Activated CD4-positive, alpha-beta T cell treated with anti-CD3 and anti-CD28 coated beads, Interleukin-2, amount 10 ng/mL, durations not matched to agents 7 days and 5 days (primary cell): ENCODE measurements at regions not wholly inside any gene's neighbourhood (a gene's known extent, or its start where the extent isn't known, plus 50 kb on each side); places are given as distances from the start of the nearest gene placed in this dataset.
"Not testable (repeated sequence)": the region's sequence is repeated elsewhere in the genome, so short reads cannot be mapped to it uniquely, and the experiment has no call there.

Source experiments
- CTCF ChIA-PET: fragments of 350-600 bp; sonication (Branson Sonifier 250); formaldehyde crosslinking; loops from one replicate; lab custom pipeline; 2021; ENCODE audit warnings: antibody characterized with exemption; lab: Charles Lee
- POLR2A ChIA-PET: fragments of 350-600 bp; sonication (Branson Sonifier 250); formaldehyde crosslinking; loops from one replicate; lab custom pipeline; 2021; ENCODE audit warnings: antibody characterized with exemption; lab: Charles Lee
- DNase-seq: peaks from one replicate; pipeline ENCODE4 v3.0.0-alpha.2; 2020
- H3K27ac Mint-ChIP-seq: one replicate; pipeline ENCODE4 v1.8.0; 2021; ENCODE audit warnings: mild to moderate bottlenecking, moderate library complexity, mixed read lengths
- H3K27me3 Mint-ChIP-seq: one replicate; pipeline ENCODE4 v1.8.0; 2021; ENCODE audit warnings: mixed read lengths
- H3K36me3 Mint-ChIP-seq: one replicate; pipeline ENCODE4 v1.8.0; 2021; ENCODE audit warnings: low read depth, mixed read lengths
- H3K4me1 Mint-ChIP-seq: one replicate; pipeline ENCODE4 v1.8.0; 2021; ENCODE audit warnings: mixed read lengths
- H3K4me3 Mint-ChIP-seq: one replicate; pipeline ENCODE4 v1.8.0; 2021; ENCODE audit warnings: mild to moderate bottlenecking, moderate library complexity, mixed read lengths
- H3K9me3 Mint-ChIP-seq: one replicate; pipeline ENCODE4 v1.8.0; 2021; ENCODE audit warnings: mixed read lengths

DNA sequence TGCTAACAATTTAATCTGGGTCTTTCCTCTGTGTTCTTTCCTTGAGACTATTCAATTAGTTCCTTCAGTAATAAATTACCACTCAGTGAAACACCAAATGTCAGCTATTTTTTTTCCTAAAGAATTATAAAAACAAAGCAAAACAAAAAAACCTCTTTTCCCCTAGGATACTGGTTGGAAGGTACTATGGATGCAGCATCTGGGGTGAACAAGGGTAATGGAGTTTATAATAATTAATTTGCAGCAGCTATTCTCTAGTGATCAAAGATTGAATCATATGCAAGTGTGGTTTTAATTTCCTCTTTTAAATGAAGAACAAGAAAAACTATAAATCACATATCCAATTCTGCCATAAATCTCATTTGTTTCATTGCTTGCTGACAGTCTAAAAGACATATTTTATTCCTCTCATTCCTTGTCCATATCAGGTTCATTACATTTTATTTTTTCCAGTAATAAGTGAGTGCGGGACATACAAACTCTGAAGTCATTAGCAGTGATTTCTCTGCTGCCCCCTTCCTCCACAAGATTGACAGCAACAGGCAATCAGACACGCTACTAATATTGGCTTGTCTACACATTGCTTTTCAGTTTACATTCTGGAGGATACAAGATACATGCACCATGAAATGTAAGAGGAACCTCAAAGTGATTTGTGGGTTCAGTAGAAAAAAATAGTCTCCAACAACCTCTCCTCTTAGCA, 1093.4 kb upstream of the SLIT2 start:
- POLR2A ChIA-PET = no interaction called here
- Mint-ChIP-seq H3K4me1 (no peaks in the 10 kb centered on the region), H3K9me3 (peaks cover 22% of the 10 kb centered on the region), H3K27me3 (no peaks in the 10 kb centered on the region), H3K4me3 (no peak overlapping the region), H3K27ac (no peak overlapping the region), H3K36me3 (no peaks in the 10 kb centered on the region)
- DNase-seq = no peak
- CTCF ChIA-PET = no interaction called here

- Mint-ChIP-seq H3K27ac (no peak overlapping the region), H3K9me3 (peaks cover 31% of the 10 kb centered on the region), H3K36me3 (no peaks in the 10 kb centered on the region), H3K4me3 (no peak overlapping the region), H3K27me3 (no peaks in the 10 kb centered on the region), H3K4me1 (no peaks in the 10 kb centered on the region)
- CTCF ChIA-PET = no interaction called here
- no peak for DNase-seq
- POLR2A ChIA-PET = no interaction called here
These were observed 1094.9 kb upstream of the SLIT2 start for GRCh38 chr4:19156786-19157185.

- Mint-ChIP-seq H3K36me3 (no peaks in the 10 kb centered on the region), H3K4me1 (no peaks in the 10 kb centered on the region), H3K9me3 (peaks cover 29% of the 10 kb centered on the region), H3K27me3 (no peaks in the 10 kb centered on the region), H3K4me3 (no peak overlapping the region), H3K27ac (no peak overlapping the region)
- ChIA-PET POLR2A (no interaction called here), CTCF (interaction anchor here (0.9 kb wide), 1 partner anchor 13 kb away, joined by 3 read pairs; no protein-coding TSS in a partner anchor)
- DNase-seq = no peak
These were observed 1096.1 kb upstream of the SLIT2 start for GRCh38 chr4:19155568-19155967.

DNA sequence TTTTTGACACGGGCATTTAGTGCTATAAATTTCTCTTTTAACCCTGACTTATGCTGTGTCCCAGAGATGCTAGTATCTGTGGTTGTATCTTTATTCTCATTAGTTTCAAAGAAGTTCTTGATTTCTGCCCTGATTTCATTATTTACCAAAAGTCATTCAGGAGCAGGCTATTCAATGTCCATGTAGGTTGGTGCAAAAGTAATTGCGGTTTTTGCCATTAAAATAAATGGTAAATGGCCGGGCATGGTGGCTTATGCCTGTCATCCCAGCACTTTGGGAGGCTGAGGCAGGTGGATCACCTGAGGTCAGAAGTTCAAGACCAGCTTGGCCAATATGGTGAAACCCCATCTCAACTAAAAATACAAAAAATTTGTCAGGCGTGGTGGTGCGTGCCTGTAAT, 1097.4 kb upstream of the SLIT2 start:
- DNase-seq, CTCF ChIA-PET, H3K27ac Mint-ChIP-seq, H3K4me3 Mint-ChIP-seq, H3K36me3 Mint-ChIP-seq, H3K4me1 Mint-ChIP-seq, POLR2A ChIA-PET, H3K27me3 Mint-ChIP-seq: not testable (repeated sequence)
- H3K9me3 Mint-ChIP-seq = peaks cover 26% of the 10 kb centered on the region

DNA sequence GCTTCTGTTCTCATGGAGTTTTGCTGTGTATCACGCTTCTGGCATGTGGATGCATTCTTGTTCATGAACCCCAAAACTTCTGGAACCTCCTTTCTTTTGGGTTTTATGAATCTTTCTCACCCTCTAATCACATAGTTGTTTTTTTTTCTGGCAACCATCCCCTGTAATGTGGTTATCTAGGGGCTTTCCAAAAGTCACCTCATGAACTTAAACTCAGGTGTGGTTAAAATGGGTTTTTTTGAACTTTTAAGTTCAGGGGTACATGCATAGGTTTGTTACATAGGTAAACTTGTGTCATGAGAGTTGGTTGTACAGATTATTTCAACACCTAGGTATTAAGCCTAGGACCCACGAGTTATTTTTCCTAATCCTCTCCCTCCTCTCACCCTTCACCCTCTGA, 1099.4 kb upstream of the SLIT2 start:
- no peak overlapping the region for H3K4me3 Mint-ChIP-seq
- no peaks in the 10 kb centered on the region for H3K27me3 Mint-ChIP-seq
- no peak for DNase-seq
- H3K9me3 Mint-ChIP-seq = peaks cover 24% of the 10 kb centered on the region
- CTCF ChIA-PET = no interaction called here
- H3K36me3 Mint-ChIP-seq = no peaks in the 10 kb centered on the region
- H3K4me1 Mint-ChIP-seq = no peaks in the 10 kb centered on the region
- POLR2A ChIA-PET = no interaction called here
- H3K27ac Mint-ChIP-seq = no peak overlapping the region

GRCh38 chr4:19151684-19152083, 1100.0 kb upstream of the SLIT2 start:
- no peak overlapping the region for H3K27ac Mint-ChIP-seq
- POLR2A ChIA-PET = no interaction called here
- H3K4me1 Mint-ChIP-seq = no peaks in the 10 kb centered on the region
- H3K36me3 Mint-ChIP-seq = no peaks in the 10 kb centered on the region
- no peak overlapping the region for H3K4me3 Mint-ChIP-seq
- H3K9me3 Mint-ChIP-seq = peaks cover 22% of the 10 kb centered on the region
- H3K27me3 Mint-ChIP-seq = no peaks in the 10 kb centered on the region
- DNase-seq = no peak
- CTCF ChIA-PET = no interaction called here

- Mint-ChIP-seq H3K27me3 (no peaks in the 10 kb centered on the region), H3K4me1 (no peaks in the 10 kb centered on the region), H3K9me3 (no peaks in the 10 kb centered on the region), H3K27ac (no peak overlapping the region), H3K4me3 (no peak overlapping the region), H3K36me3 (no peaks in the 10 kb centered on the region)
- no peak for DNase-seq
- ChIA-PET POLR2A (no interaction called here), CTCF (no interaction called here)
These were observed 1105.7 kb upstream of the SLIT2 start for GRCh38 chr4:19146038-19146437.

DNA sequence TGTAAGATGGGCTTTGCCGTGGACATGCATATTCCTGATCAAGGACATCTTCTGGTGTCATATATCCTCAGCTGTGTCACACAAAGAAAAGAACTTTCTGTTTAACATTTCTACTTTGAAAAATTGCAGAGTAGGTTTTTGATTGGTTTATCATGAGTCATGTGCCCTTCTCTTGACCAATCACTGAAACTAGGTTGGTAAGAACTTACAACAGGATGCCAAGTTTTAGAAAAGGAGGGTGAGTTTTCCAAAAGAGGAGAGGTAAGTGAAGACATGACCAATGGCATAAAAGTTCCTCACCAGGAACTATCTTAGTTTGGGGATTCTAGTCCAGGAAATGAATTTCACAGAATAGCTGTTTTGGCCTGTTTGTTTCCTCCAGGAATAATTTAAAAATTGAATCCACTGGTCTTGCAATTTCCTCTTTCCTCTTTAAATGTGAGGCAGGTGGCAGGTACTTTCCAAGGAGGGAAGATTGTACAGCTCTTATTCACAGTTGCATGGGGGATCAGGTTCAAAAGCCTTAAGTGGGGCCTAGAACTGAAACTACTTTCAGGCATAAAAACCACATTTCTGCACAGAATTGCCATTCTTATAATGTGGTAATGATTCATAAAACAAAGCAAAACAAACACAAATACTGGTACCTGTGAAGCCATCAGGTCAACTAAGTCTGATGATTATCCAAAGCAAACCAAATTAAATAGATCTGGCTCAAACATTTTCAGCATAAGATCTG, 1114.5 kb upstream of the LCORL start:
- Mint-ChIP-seq H3K27ac (no peak overlapping the region), H3K9me3 (peaks cover 3% of the 10 kb centered on the region), H3K36me3 (no peaks in the 10 kb centered on the region), H3K4me1 (no peaks in the 10 kb centered on the region), H3K4me3 (no peak overlapping the region), H3K27me3 (no peaks in the 10 kb centered on the region)
- no peak for DNase-seq
- CTCF ChIA-PET = no interaction called here
- POLR2A ChIA-PET = no interaction called here

GRCh38 chr4:19134685-19135084, 1113.1 kb upstream of the LCORL start:
- H3K9me3 Mint-ChIP-seq = peaks cover 3% of the 10 kb centered on the region
- H3K4me1 Mint-ChIP-seq = no peaks in the 10 kb centered on the region
- DNase-seq = no peak
- H3K4me3 Mint-ChIP-seq = no peak overlapping the region
- no peaks in the 10 kb centered on the region for H3K36me3 Mint-ChIP-seq
- POLR2A ChIA-PET = no interaction called here
- H3K27ac Mint-ChIP-seq = no peak overlapping the region
- CTCF ChIA-PET = no interaction called here
- no peaks in the 10 kb centered on the region for H3K27me3 Mint-ChIP-seq

DNA sequence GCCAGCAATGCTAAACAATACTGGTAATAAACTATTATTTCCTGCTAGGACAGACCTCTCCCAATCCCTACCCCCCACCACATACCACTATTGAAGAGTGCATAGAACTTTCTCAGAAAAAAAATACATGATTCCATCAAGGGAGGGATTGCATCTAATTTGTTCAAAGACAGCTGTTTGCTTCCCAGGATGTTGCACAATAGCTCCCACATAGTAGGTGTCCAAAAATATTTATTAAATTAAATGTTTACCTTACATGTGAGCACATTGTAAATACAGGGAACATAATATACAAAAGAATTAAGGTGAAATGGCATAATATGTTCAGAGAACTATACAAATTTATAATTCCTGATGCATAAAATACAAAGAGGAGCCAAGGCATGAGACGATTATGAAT, 1111.8 kb upstream of the LCORL start:
- peaks cover 3% of the 10 kb centered on the region for H3K9me3 Mint-ChIP-seq
- H3K27ac Mint-ChIP-seq = no peak overlapping the region
- H3K4me3 Mint-ChIP-seq = no peak overlapping the region
- ChIA-PET CTCF (no interaction called here), POLR2A (no interaction called here)
- DNase-seq = no peak
- no peaks in the 10 kb centered on the region for H3K27me3 Mint-ChIP-seq
- no peaks in the 10 kb centered on the region for H3K4me1 Mint-ChIP-seq
- no peaks in the 10 kb centered on the region for H3K36me3 Mint-ChIP-seq

DNA sequence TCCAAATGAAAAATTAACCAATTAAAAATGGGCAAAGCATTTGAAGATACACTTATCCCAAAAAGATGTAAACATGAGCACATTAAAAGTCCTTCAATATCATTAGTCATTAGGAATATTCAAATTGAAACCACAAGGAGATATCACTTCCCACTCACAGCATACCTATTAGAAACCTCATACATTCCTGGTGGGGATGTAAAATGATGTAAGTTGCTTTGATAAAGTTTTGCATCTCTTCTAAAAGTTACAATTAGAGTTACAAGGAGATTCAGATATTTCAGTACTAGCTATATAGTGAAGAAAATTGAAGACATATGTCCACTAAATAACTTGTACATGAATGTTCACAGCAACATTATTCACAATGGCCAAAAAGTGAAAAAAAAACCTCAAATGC, 1109.3 kb upstream of the LCORL start:
- Mint-ChIP-seq H3K4me3 (no peak overlapping the region), H3K27ac (no peak overlapping the region), H3K4me1 (no peaks in the 10 kb centered on the region), H3K36me3 (no peaks in the 10 kb centered on the region), H3K27me3 (no peaks in the 10 kb centered on the region), H3K9me3 (no peaks in the 10 kb centered on the region)
- no peak for DNase-seq
- POLR2A ChIA-PET = no interaction called here
- CTCF ChIA-PET = no interaction called here

DNA sequence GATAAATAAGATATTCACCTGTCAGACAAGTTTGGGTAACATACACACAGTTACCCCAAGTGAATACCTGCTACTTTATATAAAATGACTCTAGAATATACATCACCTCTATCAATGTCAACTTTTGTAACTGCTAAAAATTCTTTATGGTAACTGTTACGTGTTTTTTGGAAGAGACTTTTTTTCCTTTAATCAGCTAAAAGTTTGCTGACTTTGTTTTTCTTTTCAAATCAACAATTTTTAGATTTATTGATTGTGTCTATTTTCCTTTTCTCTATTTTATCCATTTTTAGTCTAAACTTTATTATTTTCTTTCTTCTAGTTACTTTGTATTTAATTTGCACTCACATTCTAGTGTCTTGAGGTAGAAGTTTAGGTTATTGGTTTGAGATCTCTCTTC, 1106.6 kb upstream of the LCORL start:
- CTCF ChIA-PET = no interaction called here
- no peak overlapping the region for H3K27ac Mint-ChIP-seq
- no peak for DNase-seq
- H3K27me3 Mint-ChIP-seq = no peaks in the 10 kb centered on the region
- H3K4me1 Mint-ChIP-seq = no peaks in the 10 kb centered on the region
- H3K4me3 Mint-ChIP-seq = no peak overlapping the region
- no peaks in the 10 kb centered on the region for H3K36me3 Mint-ChIP-seq
- no peaks in the 10 kb centered on the region for H3K9me3 Mint-ChIP-seq
- POLR2A ChIA-PET = no interaction called here

GRCh38 chr4:19126903-19127302, 1105.3 kb upstream of the LCORL start:
- POLR2A ChIA-PET = no interaction called here
- no peaks in the 10 kb centered on the region for H3K4me1 Mint-ChIP-seq
- CTCF ChIA-PET = no interaction called here
- no peak overlapping the region for H3K27ac Mint-ChIP-seq
- no peak for DNase-seq
- H3K27me3 Mint-ChIP-seq = no peaks in the 10 kb centered on the region
- H3K9me3 Mint-ChIP-seq = no peaks in the 10 kb centered on the region
- no peak overlapping the region for H3K4me3 Mint-ChIP-seq
- H3K36me3 Mint-ChIP-seq = no peaks in the 10 kb centered on the region

- Mint-ChIP-seq H3K4me1 (no peaks in the 10 kb centered on the region), H3K27me3 (no peaks in the 10 kb centered on the region), H3K4me3 (no peak overlapping the region), H3K9me3 (no peaks in the 10 kb centered on the region), H3K27ac (no peak overlapping the region), H3K36me3 (no peaks in the 10 kb centered on the region)
- DNase-seq = no peak
- ChIA-PET CTCF (no interaction called here), POLR2A (no interaction called here)
These were observed 1102.1 kb upstream of the LCORL start for GRCh38 chr4:19123681-19124080.
